ENCODE measurements at regions not wholly inside any gene's neighbourhood (a gene's known extent, or its start where the extent isn't known, plus 50 kb on each side); places are given as distances from the start of the nearest gene placed in this dataset.

DNA sequence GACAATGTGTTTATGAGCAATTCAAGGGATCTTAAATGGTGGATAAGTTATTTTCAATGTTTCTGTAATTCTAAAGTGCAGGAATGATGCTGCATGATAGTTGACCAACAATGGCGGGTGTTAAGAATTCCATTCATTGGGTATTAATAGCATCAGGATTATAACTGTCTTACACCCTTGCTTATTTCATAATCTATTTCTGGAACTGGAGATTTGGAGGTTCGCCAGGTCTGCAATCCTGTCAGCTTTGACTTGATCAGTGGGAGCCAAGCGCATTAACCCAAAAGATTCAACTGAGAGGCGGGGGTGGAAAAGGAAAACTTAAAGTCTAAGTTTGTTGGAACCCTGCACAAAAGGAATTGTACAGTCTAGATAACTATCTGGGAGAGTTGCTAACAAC is 114.9 kb upstream of the ZEB1 start:
- 34% methylated on average over 4 of the region's 4 CpGs for WGBS
- TF ChIP-seq EP300 (IDR thresholded peaks at IDR 0.05), result no peak
- TF ChIP-seq POLR2AphosphoS5 (IDR thresholded peaks at IDR 0.05), result no peak
- no peak for TF ChIP-seq POLR2A (IDR thresholded peaks at IDR 0.05; ENCODE audit: low read depth)
- no peak for TF ChIP-seq CTCF (IDR thresholded peaks at IDR 0.05)
- Histone ChIP-seq H3K27ac (replicated peaks in 1 of 4) (no peak overlapping the region), H3K4me3 (no peak overlapping the region), H3K27me3 (no peaks in the 10 kb centered on the region), H3K36me3 (no peaks in the 10 kb centered on the region), H3K9me3 (no peaks in the 10 kb centered on the region), H3K4me1 (peaks cover 7 to 9% (median 8%) of the 10 kb centered on the region in 4 donors)
- intact Hi-C loops (cut with DNase I), result no loop called here
- no peak for DNase-seq (ENCODE audit: extremely low spot score)

DNA sequence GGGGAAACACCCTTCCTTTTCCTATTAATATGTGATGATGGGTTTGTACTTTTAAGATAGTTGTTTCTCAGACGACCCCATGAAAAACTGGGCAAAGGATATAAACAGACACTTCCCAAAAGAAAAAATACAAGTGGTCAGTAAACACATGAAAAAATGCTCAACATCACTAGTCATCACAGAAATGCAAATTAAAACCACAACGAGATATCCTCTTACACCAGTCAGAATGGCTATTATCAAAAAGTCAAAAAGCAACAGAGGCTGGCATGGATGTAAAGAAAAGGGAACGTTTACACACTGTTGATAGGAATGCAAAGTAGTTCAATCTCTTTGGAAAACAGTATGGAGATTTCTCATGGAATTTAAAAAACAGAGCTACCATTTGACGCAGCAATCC is 111.4 kb upstream of the ZEB1 start:
- H3K4me1 ChIP-seq, result peaks cover 7 to 9% (median 8%) of the 10 kb centered on the region in 4 donors
- no peak overlapping the region for H3K27ac ChIP-seq (replicated peaks in 1 of 4)
- H3K9me3 ChIP-seq, result no peaks in the 10 kb centered on the region
- WGBS, result 60% methylated on average over 4 of the region's 4 CpGs
- H3K4me3 ChIP-seq, result no peak overlapping the region
- no peaks in the 10 kb centered on the region for H3K36me3 ChIP-seq
- intact Hi-C loops (cut with DNase I), result no loop called here
- TF ChIP-seq POLR2A (IDR thresholded peaks at IDR 0.05; ENCODE audit: low read depth), result no peak
- no peak for TF ChIP-seq POLR2AphosphoS5 (IDR thresholded peaks at IDR 0.05)
- TF ChIP-seq CTCF (IDR thresholded peaks at IDR 0.05), result no peak
- TF ChIP-seq EP300 (IDR thresholded peaks at IDR 0.05), result no peak
- H3K27me3 ChIP-seq, result no peaks in the 10 kb centered on the region
- no peak for DNase-seq (ENCODE audit: extremely low spot score)

- intact Hi-C loops (cut with DNase I), result no loop called here
- no peaks in the 10 kb centered on the region for H3K9me3 ChIP-seq
- no peak for DNase-seq (ENCODE audit: extremely low spot score)
- 77% methylated on average over 7 of the region's 7 CpGs for WGBS
- H3K36me3 ChIP-seq, result no peaks in the 10 kb centered on the region
- no peaks in the 10 kb centered on the region for H3K27me3 ChIP-seq
- H3K4me3 ChIP-seq, result no peak overlapping the region
- H3K27ac ChIP-seq (replicated peaks in 1 of 4), result no peak overlapping the region
- peaks cover 0 to under 1% (median under 1%) of the 10 kb centered on the region in 4 donors for H3K4me1 ChIP-seq
- no peak for TF ChIP-seq EP300 (IDR thresholded peaks at IDR 0.05)
Measured at GRCh38 chr10:31209478-31209877, 109.5 kb upstream of the ZEB1 start.

- intact Hi-C loops (cut with DNase I), result no loop called here
- H3K36me3 ChIP-seq, result no peaks in the 10 kb centered on the region
- H3K9me3 ChIP-seq, result no peaks in the 10 kb centered on the region
- no peaks in the 10 kb centered on the region for H3K4me1 ChIP-seq
- H3K27ac ChIP-seq (replicated peaks in 1 of 4), result no peak overlapping the region
- TF ChIP-seq POLR2AphosphoS5 (IDR thresholded peaks at IDR 0.05), result no peak
- no peak for TF ChIP-seq CTCF (IDR thresholded peaks at IDR 0.05)
- TF ChIP-seq POLR2A (IDR thresholded peaks at IDR 0.05; ENCODE audit: low read depth), result no peak
- H3K4me3 ChIP-seq, result no peak overlapping the region
- no peaks in the 10 kb centered on the region for H3K27me3 ChIP-seq
- 98% methylated on average over 7 of the region's 7 CpGs for WGBS
- no peak for DNase-seq (ENCODE audit: extremely low spot score)
Measured at GRCh38 chr10:31210190-31210589, 108.8 kb upstream of the ZEB1 start.

DNA sequence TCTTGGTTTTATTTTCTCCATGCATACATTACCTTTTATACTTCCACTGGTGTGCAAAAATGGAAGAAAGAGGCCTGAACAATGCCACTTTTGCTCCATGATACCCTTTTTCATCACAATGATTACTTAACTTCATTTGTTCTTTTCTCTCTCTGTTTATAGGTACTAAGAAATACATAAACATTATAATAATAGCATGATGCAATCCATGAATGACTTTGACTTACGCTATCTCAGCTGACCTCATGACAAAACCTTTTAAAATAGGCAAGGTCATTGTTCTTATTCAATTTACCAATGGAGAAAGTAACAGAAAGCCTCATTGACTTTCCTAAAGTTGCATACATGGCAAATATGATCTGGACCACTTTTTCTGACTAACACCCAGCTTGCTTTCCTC is 105.1 kb upstream of the ZEB1 start:
- no peak overlapping the region for H3K4me3 ChIP-seq
- intact Hi-C loops (cut with DNase I), result no loop called here
- 94% methylated on average over 1 of the region's 1 CpG for WGBS
- no peaks in the 10 kb centered on the region for H3K9me3 ChIP-seq
- no peak overlapping the region for H3K27ac ChIP-seq (replicated peaks in 1 of 4)
- H3K27me3 ChIP-seq, result no peaks in the 10 kb centered on the region
- TF ChIP-seq POLR2A (IDR thresholded peaks at IDR 0.05; ENCODE audit: low read depth) (no peak), CTCF (IDR thresholded peaks at IDR 0.05) (no peak), POLR2AphosphoS5 (IDR thresholded peaks at IDR 0.05) (no peak), EP300 (IDR thresholded peaks at IDR 0.05) (no peak)
- DNase-seq (ENCODE audit: extremely low spot score), result no peak
- H3K36me3 ChIP-seq, result no peaks in the 10 kb centered on the region
- H3K4me1 ChIP-seq, result peaks cover 0 to under 1% (median 0%) of the 10 kb centered on the region in 4 donors

Measured in esophagus muscularis mucosa (tissue), 4 donors.